AG04450 (cell line): ENCODE measurements at regions not wholly inside any gene's neighbourhood (a gene's known extent, or its start where the extent isn't known, plus 50 kb on each side); places are given as distances from the start of the nearest gene placed in this dataset.

Source experiments
- CTCF ChIA-PET: fragments of 300-600, 350-600 bp; formaldehyde crosslinking; extraction: SDS; loops from one replicate; lab custom pipeline; 2022; ENCODE audit warnings: antibody characterized with exemption, inconsistent platforms; lab: Charles Lee
- POLR2A ChIA-PET: fragments of 350-600 bp; formaldehyde crosslinking; extraction: SDS; loops from one replicate; lab custom pipeline; 2021; ENCODE audit warnings: antibody characterized with exemption, inconsistent platforms; lab: Yijun Ruan, JAX
- DNase-seq: peaks from one replicate; pipeline ENCODE4 v3.0.0-alpha.2; 2011; ENCODE audit warnings: low read depth, low spot score
- H3K27ac ChIP-seq: one replicate; pipeline ENCODE4 v1.5.1; 2012; ENCODE audit warnings: low read depth, low read length, control low read depth
- H3K27me3 ChIP-seq: one replicate; pipeline ENCODE4 v1.6.0; 2012; ENCODE audit warnings: low read length; ENCODE audit not compliant: control insufficient read depth, insufficient read depth
- H3K4me3 ChIP-seq: 2 replicates; pipeline ENCODE4 v1.5.1; 2011; ENCODE audit warnings: mild to moderate bottlenecking, low read depth, low read length, control low read depth
- H3K9me3 ChIP-seq: 2 replicates; pipeline ENCODE4 v1.5.1; 2012; ENCODE audit warnings: low read length; ENCODE audit not compliant: control insufficient read depth, insufficient read depth
- TF ChIP-seq, protein P1 (sequence below): IDR thresholded peaks from 2 replicates; pipeline ENCODE4 v1.5.1; 2011; ENCODE audit warnings: low read depth, low read length, control low read depth, inconsistent platforms

DNA sequence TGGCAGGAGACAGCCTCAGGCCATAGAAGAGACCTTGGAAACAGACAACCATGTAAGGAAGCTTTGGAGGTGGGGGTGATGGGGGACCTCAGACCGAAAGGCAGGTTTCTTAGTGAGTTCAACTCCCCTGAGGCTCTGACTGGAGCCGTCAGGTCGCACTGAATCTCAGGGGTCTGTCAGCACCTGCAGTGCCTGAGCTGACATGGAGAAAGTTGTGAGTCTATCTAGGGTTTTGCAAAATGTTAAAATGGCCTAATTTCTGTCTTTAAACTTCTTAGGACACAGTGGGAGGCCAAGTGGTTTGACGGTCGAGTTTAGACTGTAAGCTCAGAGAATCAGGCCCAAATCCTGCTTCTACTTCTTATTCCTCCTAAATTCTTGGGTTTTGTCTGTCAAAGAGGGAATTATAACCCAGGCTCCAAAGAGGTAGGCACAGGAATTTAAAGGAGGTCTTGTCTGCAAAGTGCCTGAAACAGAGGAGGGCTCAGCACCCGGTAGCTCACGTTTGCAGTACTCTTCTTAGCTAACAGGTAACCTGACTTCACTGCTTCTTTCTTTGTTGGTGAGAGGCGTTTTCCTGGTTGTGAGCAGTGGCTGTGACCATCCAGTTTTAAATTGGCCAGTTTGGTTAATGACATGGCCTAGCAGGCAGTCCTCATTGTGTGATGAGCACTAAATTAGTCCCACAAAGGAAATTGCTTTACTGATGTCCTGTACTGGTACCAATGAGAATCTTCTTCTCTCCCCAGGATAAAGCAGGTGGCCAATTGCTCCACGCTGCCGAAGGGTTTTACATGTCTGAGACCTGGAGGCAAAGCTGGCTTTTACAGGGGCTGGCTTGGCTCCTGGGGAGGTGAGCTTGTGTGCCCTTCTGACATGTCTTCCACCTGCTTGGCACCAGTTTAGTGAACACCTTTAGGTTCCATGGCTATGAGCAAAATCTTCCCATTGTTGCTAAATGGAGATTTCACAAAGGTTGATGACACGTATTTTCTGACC, 95.7 kb downstream of the MYCN start:
- TF ChIP-seq, protein P1, sequence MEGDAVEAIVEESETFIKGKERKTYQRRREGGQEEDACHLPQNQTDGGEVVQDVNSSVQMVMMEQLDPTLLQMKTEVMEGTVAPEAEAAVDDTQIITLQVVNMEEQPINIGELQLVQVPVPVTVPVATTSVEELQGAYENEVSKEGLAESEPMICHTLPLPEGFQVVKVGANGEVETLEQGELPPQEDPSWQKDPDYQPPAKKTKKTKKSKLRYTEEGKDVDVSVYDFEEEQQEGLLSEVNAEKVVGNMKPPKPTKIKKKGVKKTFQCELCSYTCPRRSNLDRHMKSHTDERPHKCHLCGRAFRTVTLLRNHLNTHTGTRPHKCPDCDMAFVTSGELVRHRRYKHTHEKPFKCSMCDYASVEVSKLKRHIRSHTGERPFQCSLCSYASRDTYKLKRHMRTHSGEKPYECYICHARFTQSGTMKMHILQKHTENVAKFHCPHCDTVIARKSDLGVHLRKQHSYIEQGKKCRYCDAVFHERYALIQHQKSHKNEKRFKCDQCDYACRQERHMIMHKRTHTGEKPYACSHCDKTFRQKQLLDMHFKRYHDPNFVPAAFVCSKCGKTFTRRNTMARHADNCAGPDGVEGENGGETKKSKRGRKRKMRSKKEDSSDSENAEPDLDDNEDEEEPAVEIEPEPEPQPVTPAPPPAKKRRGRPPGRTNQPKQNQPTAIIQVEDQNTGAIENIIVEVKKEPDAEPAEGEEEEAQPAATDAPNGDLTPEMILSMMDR: no peak

DNA sequence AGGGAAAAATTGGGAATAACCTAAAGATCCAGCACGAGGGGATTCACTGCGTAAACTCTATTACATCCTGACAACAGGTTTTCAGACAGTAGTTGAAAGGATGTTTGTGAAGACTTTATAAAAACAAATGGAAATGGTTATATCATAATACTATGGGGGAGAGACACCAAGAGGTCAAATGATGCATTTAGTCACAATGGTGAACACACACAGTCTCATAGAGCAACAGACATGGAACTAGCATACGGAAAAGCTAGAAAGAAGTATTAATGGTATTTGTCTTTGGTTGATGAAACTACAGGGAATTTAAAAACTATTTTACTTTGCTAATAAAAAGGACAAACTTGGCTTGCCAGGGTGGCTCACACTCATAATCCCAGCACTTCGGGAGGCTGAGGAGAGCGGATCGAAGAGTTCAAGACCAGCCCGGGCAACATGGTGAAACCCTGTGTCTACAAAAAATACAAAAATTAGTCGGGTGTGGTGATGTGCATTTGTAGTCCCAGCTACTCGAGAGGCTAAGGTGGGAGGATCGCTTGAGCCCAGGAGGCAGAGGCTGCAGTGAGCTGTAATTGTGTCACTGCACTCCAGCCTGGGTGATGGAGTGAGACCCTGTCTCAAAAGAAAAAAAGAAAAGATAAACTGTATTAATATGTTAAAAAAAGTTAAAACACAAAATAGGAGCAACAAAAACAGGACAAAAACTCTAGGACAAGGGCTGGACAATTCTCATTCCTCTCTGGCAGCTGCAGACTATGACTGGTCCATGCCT, 94.8 kb downstream of the MYCN start:
- POLR2A ChIA-PET: no interaction called here
- CTCF ChIA-PET: no interaction called here
- peaks cover 74% of the 10 kb centered on the region for H3K9me3 ChIP-seq

More for the DNA sequence above, 95.7 kb downstream of the MYCN start:
- Histone ChIP-seq H3K27me3 (no peaks in the 10 kb centered on the region), H3K4me3 (no peak overlapping the region), H3K27ac (no peak overlapping the region), H3K9me3 (peaks cover 70% of the 10 kb centered on the region)
- POLR2A ChIA-PET: no interaction called here
- no peak for DNase-seq
- CTCF ChIA-PET: no interaction called here

DNA sequence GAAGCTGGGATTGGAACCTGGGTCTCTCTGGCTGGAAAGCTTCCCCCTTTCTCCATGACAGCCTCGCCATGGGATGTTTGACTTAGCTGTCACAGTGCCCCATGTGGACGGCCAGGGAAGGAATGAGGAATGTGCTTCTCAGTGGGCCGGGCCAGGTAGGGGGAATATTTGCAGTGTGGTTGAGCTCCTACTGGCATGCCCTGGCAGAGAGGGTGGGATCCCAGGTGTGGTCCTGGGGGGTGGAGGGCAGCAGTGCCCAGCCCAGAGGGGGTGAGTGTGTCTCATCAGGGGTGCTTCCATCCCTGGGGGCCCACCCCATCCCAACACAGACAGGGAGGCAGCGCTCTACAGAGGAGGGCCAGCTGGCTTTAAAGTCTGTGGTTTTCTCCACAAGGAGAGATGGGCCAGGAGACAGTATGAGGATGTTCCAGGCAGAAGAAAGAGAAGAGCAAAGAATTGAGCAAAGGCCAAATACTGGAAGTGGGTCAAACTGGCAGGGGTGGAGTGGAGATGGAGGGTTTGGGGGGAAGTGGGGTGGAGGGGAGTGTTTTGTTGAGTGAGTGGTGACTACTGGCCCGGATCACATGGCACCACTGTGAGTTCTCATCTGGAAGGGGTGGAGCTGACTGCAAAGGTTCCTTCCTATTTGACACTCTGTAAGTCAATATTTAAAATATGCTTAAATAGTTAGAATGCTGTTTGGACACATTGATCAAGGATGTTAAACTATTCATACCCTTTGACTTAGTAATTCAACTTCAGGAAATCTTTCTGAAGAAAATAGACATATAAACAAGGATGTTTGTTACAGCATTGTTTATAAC, 94.0 kb downstream of the MYCN start:
- TF ChIP-seq, protein P1: no peak
- ChIA-PET CTCF (no interaction called here), POLR2A (no interaction called here)
- Histone ChIP-seq H3K4me3 (no peak overlapping the region), H3K27ac (no peak overlapping the region), H3K9me3 (peaks cover 73% of the 10 kb centered on the region), H3K27me3 (no peaks in the 10 kb centered on the region)
- no peak for DNase-seq

More for the DNA sequence above, 94.8 kb downstream of the MYCN start:
- DNase-seq: no peak
- Histone ChIP-seq H3K27ac (no peak overlapping the region), H3K27me3 (no peaks in the 10 kb centered on the region), H3K4me3 (no peak overlapping the region)
- TF ChIP-seq, protein P1: no peak

DNA sequence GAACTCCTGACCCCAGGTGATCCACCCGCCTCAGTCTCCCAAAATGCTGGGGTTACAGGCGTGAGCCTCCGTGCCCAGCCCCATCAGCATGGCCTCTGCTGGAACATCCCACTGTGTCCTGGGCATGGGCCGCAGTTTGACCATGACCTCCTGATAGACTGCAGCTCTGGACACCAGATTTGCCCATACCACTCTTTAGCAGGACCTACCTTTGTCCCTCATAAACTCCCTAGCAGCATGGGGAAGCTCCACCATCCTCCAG, 92.6 kb downstream of the MYCN start:
- H3K9me3 ChIP-seq: peaks cover 65% of the 10 kb centered on the region
- no peak overlapping the region for H3K4me3 ChIP-seq
- DNase-seq: no peak
- TF ChIP-seq, protein P1: no peak
- no peaks in the 10 kb centered on the region for H3K27me3 ChIP-seq
- H3K27ac ChIP-seq: no peak overlapping the region
- CTCF ChIA-PET: no interaction called here
- POLR2A ChIA-PET: no interaction called here
